Nephron (organoid): ENCODE measurements at regions not wholly inside any gene's neighbourhood (a gene's known extent, or its start where the extent isn't known, plus 50 kb on each side); places are given as distances from the start of the nearest gene placed in this dataset.

Experiments
- H3K27ac Mint-ChIP-seq, 3 experiments: 2 replicates each; pipeline ENCODE4 v1.8.0; 2020; ENCODE audit warnings: mixed read lengths in 3 of 3, mild to moderate bottlenecking in 2 of 3, moderate library complexity in 1 of 3
- H3K27me3 Mint-ChIP-seq: 2 replicates; pipeline ENCODE4 v1.8.0; 2021; ENCODE audit warnings: low read depth, mild to moderate bottlenecking, moderate library complexity, mixed read lengths
- H3K36me3 Mint-ChIP-seq: 2 replicates; pipeline ENCODE4 v1.8.0; 2020; ENCODE audit warnings: low read depth, mixed read lengths
- H3K4me1 Mint-ChIP-seq: 2 replicates; pipeline ENCODE4 v1.8.0; 2020; ENCODE audit warnings: mixed read lengths
- H3K4me3 Mint-ChIP-seq, 3 experiments: 2 replicates each; pipeline ENCODE4 v1.8.0; 2020; ENCODE audit warnings: mild to moderate bottlenecking in 3 of 3, mixed read lengths in 3 of 3, moderate library complexity in 2 of 3
- H3K9me3 Mint-ChIP-seq: 2 replicates; pipeline ENCODE4 v1.8.0; 2020; ENCODE audit warnings: mixed read lengths
- CTCF ChIP-seq, 3 experiments: fragments of 200-600 bp; sonication (generic); IDR thresholded peaks; one replicate each; pipeline ENCODE4 v1.5.0; 2021; ENCODE audit warnings: antibody characterized with exemption in 3 of 3; ENCODE audit not compliant: unreplicated experiment in 3 of 3

GRCh38 chr7:114242992-114243507 is 171.6 kb upstream of the FOXP2 start:
- Mint-ChIP-seq H3K27me3 (no peaks in the 10 kb centered on the region), H3K9me3 (no peaks in the 10 kb centered on the region), H3K4me1 (no peaks in the 10 kb centered on the region), H3K27ac (peak overlapping the region in 1 of 3 experiments; percentile 5), H3K4me3 (no peak overlapping the region), H3K36me3 (peaks cover 3% of the 10 kb centered on the region)
- no peak for TF ChIP-seq CTCF (IDR thresholded peaks at IDR 0.05; ENCODE audit: unreplicated experiment in 3 of 3)

GRCh38 chr7:114229246-114229645 is 185.4 kb upstream of the FOXP2 start:
- Mint-ChIP-seq H3K9me3 (peaks cover 4% of the 10 kb centered on the region), H3K4me3 (no peak overlapping the region), H3K4me1 (no peaks in the 10 kb centered on the region), H3K36me3 (no peaks in the 10 kb centered on the region), H3K27me3 (no peaks in the 10 kb centered on the region), H3K27ac (no peak overlapping the region)
- TF ChIP-seq CTCF (IDR thresholded peaks at IDR 0.05; ENCODE audit: unreplicated experiment in 3 of 3): no peak

- Mint-ChIP-seq H3K4me3 (no peak overlapping the region), H3K36me3 (no peaks in the 10 kb centered on the region), H3K27me3 (no peaks in the 10 kb centered on the region), H3K27ac (no peak overlapping the region), H3K4me1 (no peaks in the 10 kb centered on the region), H3K9me3 (peaks cover 4% of the 10 kb centered on the region)
- TF ChIP-seq CTCF (IDR thresholded peaks at IDR 0.05; ENCODE audit: unreplicated experiment in 3 of 3): no peak
Measured at GRCh38 chr7:114225784-114226183, 188.8 kb upstream of the FOXP2 start.

GRCh38 chr7:114218283-114218682 is 196.3 kb upstream of the FOXP2 start:
- no peak overlapping the region for H3K4me3 Mint-ChIP-seq
- TF ChIP-seq CTCF (IDR thresholded peaks at IDR 0.05; ENCODE audit: unreplicated experiment in 3 of 3): no peak
- H3K9me3 Mint-ChIP-seq: no peaks in the 10 kb centered on the region
- no peaks in the 10 kb centered on the region for H3K4me1 Mint-ChIP-seq
- no peaks in the 10 kb centered on the region for H3K36me3 Mint-ChIP-seq
- H3K27me3 Mint-ChIP-seq: no peaks in the 10 kb centered on the region
- no peak overlapping the region for H3K27ac Mint-ChIP-seq

GRCh38 chr7:114217026-114217806 is 197.4 kb upstream of the FOXP2 start:
- Mint-ChIP-seq H3K27ac (no peak overlapping the region), H3K4me3 (no peak overlapping the region), H3K9me3 (no peaks in the 10 kb centered on the region), H3K36me3 (no peaks in the 10 kb centered on the region), H3K4me1 (no peaks in the 10 kb centered on the region), H3K27me3 (no peaks in the 10 kb centered on the region)
- TF ChIP-seq CTCF (IDR thresholded peaks at IDR 0.05; ENCODE audit: unreplicated experiment in 3 of 3): no peak

- no peak overlapping the region for H3K4me3 Mint-ChIP-seq
- no peak for TF ChIP-seq CTCF (IDR thresholded peaks at IDR 0.05; ENCODE audit: unreplicated experiment in 3 of 3)
Measured at GRCh38 chr7:114214466-114214865, 200.1 kb upstream of the FOXP2 start.

More at GRCh38 chr7:114214466-114214865, 200.1 kb upstream of the FOXP2 start:
- no peak overlapping the region for H3K27ac Mint-ChIP-seq
- H3K27me3 Mint-ChIP-seq: no peaks in the 10 kb centered on the region
- H3K4me1 Mint-ChIP-seq: no peaks in the 10 kb centered on the region
- peaks cover 2% of the 10 kb centered on the region for H3K9me3 Mint-ChIP-seq
- peaks cover 8% of the 10 kb centered on the region for H3K36me3 Mint-ChIP-seq
